Kidney (tissue), 13 donors: ENCODE measurements at regions not wholly inside any gene's neighbourhood (a gene's known extent, or its start where the extent isn't known, plus 50 kb on each side); places are given as distances from the start of the nearest gene placed in this dataset.

Experiments used
- DNase-seq, 5 donors: peaks; one replicate each; pipeline ENCODE4 v3.0.0-alpha.2; 2013 to 2020
- FAIRE-seq: peaks from 2 replicates; lab custom pipeline; 2012; peaks lifted over from hg19 to GRCh38; lab: Jason Lieb, UNC
- H3K27ac ChIP-seq, 2 donors: one replicate each; pipeline ENCODE4 v1.7.0; 2013; ENCODE audit warnings: low read depth in 2 of 2, low read length in 2 of 2, inconsistent platforms in 1 of 2
- H3K27me3 ChIP-seq: one replicate; pipeline ENCODE4 v1.7.1; 2013; ENCODE audit warnings: low read length, inconsistent platforms; ENCODE audit not compliant: control insufficient read depth, insufficient read depth
- H3K36me3 ChIP-seq, 3 donors: one replicate each; pipeline versions ENCODE4 v1.7.0 to v1.7.1; 2013; ENCODE audit warnings: low read length in 3 of 3, control low read depth in 1 of 3, inconsistent platforms in 1 of 3; ENCODE audit not compliant: insufficient read depth in 3 of 3, control insufficient read depth in 2 of 3
- H3K4me1 ChIP-seq, 3 donors: one replicate each; pipeline versions ENCODE4 v1.7.0 to v1.7.1; 2013; ENCODE audit warnings: low read length in 3 of 3, inconsistent platforms in 1 of 3, low read depth in 1 of 3; ENCODE audit not compliant: control insufficient read depth in 2 of 3, insufficient read depth in 2 of 3
- H3K4me3 ChIP-seq, 3 donors: one replicate each; pipeline versions ENCODE4 v1.7.0 to v1.8.1; 2013; ENCODE audit warnings: low read length in 3 of 3, control low read depth in 1 of 3, inconsistent platforms in 1 of 3
- H3K9ac ChIP-seq, 3 donors: one replicate each; pipeline versions ENCODE4 v1.7.0 to v1.7.1; 2013; ENCODE audit warnings: low read length in 3 of 3, control low read depth in 1 of 3, inconsistent platforms in 1 of 3
- H3K9me3 ChIP-seq, 3 donors: one replicate each; pipeline versions ENCODE4 v1.7.0 to v1.7.1; 2013; ENCODE audit warnings: low read length in 3 of 3, control low read depth in 1 of 3, inconsistent platforms in 1 of 3; ENCODE audit not compliant: control insufficient read depth in 2 of 3, insufficient read depth in 1 of 3
- CTCF ChIP-seq: IDR thresholded peaks from 3 replicates; pipeline ENCODE4 v1.5.1; 2012; ENCODE audit warnings: mild to moderate bottlenecking, moderate library complexity, borderline replicate concordance; ENCODE audit not compliant: insufficient read depth; ENCODE audit errors: extremely low read depth
- intact Hi-C: fragments of 100-400 bp; cut with DNase I; formaldehyde crosslinking; loops from one replicate; pipeline ENCODE4 v1.11.1; 2022
- donor health status: control.
- donor health status: control.
- donor health status: control.
- donor health status: control.
- donor health status: control.
- donor health status: DM: yes; HTN: yes; CAD: no.
- donor health status: Normal renal cell carcinoma (clear cell type).

- no peak for DNase-seq
- Histone ChIP-seq H3K27ac (no peak overlapping the region), H3K27me3 (no peaks in the 10 kb centered on the region), H3K4me3 (no peak overlapping the region), H3K9ac (no peak overlapping the region), H3K9me3 (no peaks in the 10 kb centered on the region), H3K36me3 (no peaks in the 10 kb centered on the region), H3K4me1 (no peaks in the 10 kb centered on the region)
- FAIRE-seq, result no peak
- TF ChIP-seq CTCF, result no peak
- intact Hi-C loops, result no loop called here
Observed at GRCh38 chr2:150548527-150548926, 61.1 kb upstream of the RND3 start.

DNA sequence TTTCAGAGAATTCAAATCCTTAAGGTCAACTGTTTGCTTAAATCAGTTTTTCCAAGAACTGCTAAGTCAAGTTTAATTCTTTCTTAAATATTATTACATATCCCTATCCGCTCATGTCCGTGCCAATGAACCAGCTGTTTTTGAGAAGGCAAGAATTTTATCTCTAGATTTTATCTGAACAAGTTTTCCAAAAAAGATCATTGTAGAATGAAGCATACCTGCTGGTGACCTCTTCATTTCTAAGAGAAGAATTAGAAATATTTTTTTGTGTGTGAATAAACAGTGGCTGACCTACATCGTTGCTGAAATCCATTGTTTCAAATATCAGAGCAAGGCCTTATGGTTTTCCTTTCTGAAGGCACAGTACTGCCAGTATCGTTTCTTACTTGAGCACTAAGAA lies 58.4 kb upstream of the RND3 start:
- no peak overlapping the region for H3K27ac ChIP-seq
- TF ChIP-seq CTCF, result no peak
- no peaks in the 10 kb centered on the region for H3K27me3 ChIP-seq
- no peaks in the 10 kb centered on the region for H3K9me3 ChIP-seq
- H3K4me3 ChIP-seq, result no peak overlapping the region
- no peak overlapping the region for H3K9ac ChIP-seq
- H3K36me3 ChIP-seq, result no peaks in the 10 kb centered on the region
- no peaks in the 10 kb centered on the region for H3K4me1 ChIP-seq
- FAIRE-seq, result no peak
- DNase-seq, result no peak
- intact Hi-C loops, result no loop called here

GRCh38 chr2:150544731-150545130 lies 57.3 kb upstream of the RND3 start:
- Histone ChIP-seq H3K9me3 (no peaks in the 10 kb centered on the region), H3K27me3 (no peaks in the 10 kb centered on the region), H3K4me3 (no peak overlapping the region), H3K36me3 (no peaks in the 10 kb centered on the region), H3K27ac (no peak overlapping the region), H3K4me1 (no peaks in the 10 kb centered on the region), H3K9ac (no peak overlapping the region)
- TF ChIP-seq CTCF, result no peak
- DNase-seq (no peak), FAIRE-seq (no peak)
- intact Hi-C loops, result no loop called here

DNA sequence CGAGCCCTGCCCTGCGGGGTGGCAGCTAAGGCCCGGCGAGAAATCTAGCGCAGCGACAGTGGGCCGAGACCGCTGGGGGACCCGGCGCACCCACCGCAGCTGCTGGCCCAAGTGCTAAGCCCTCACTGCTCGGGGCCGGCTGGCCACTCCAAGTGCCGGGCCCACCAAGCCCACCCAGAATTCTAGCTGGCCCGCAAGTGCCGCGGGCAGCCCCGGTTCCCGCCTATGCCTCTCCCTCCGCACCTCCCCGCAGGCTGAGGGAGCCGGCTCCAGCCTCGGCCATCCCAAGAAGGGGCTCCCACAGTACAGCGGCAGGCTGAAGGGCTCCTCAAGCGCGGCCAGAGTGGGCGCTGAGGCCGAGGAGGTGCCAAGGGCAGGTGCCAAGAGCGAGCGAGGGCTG lies 55.2 kb upstream of the RND3 start:
- Histone ChIP-seq H3K4me3 (no peak overlapping the region), H3K4me1 (no peaks in the 10 kb centered on the region), H3K9me3 (no peaks in the 10 kb centered on the region), H3K9ac (no peak overlapping the region), H3K27me3 (no peaks in the 10 kb centered on the region), H3K27ac (no peak overlapping the region), H3K36me3 (no peaks in the 10 kb centered on the region)
- TF ChIP-seq CTCF, result no peak
- peak in 1 of 5 donors; percentile 60 for DNase-seq
- intact Hi-C loops, result no loop called here
- no peak for FAIRE-seq
